ENCODE measurements at regions not wholly inside any gene's neighbourhood (a gene's known extent, or its start where the extent isn't known, plus 50 kb on each side); places are given as distances from the start of the nearest gene placed in this dataset.

GRCh38 chr12:3964439-3964838 lies 91.2 kb upstream of the PARP11 start:
- no peak for TF ChIP-seq EZH2 (IDR thresholded peaks at IDR 0.05; ENCODE audit: borderline replicate concordance, insufficient read depth, low read depth, low read length, poor library complexity, severe bottlenecking)
- peak; percentile 21 for TF ChIP-seq CTCF (IDR thresholded peaks at IDR 0.05)
